Heart right ventricle (tissue), 16 donors: ENCODE measurements at regions not wholly inside any gene's neighbourhood (a gene's known extent, or its start where the extent isn't known, plus 50 kb on each side); places are given as distances from the start of the nearest gene placed in this dataset.

Experiments
- ATAC-seq, 8 donors: fragments of 200-7000 bp; cut with Tn5 transposase; one replicate each; pipeline ENCODE4 v1.9.1; 2020; ENCODE audit warnings: mild to moderate bottlenecking in 8 of 8, moderate library complexity in 8 of 8, moderate number of reproducible peaks in 1 of 8
- DNase-seq, 2 donors: peaks; one replicate each; pipeline ENCODE4 v3.0.0-alpha.2; 2020
- H3K27ac ChIP-seq, 10 donors: fragments of 200-600 bp; sonication (generic) in 2 of 10; one replicate each; pipeline versions ENCODE4 v1.5.0 to v1.8.0; 2020 to 2022; ENCODE audit warnings: mild to moderate bottlenecking in 3 of 10
- H3K27me3 ChIP-seq, 7 donors: fragments of 200-600 bp; one replicate each; pipeline ENCODE4 v1.8.0; 2021 to 2022; ENCODE audit warnings: mild to moderate bottlenecking in 2 of 7
- H3K36me3 ChIP-seq, 9 donors: fragments of 200-600 bp; sonication (generic) in 1 of 9; one replicate each; pipeline versions ENCODE4 v1.5.0 to v1.8.0; 2020 to 2022; ENCODE audit warnings: mild to moderate bottlenecking in 2 of 9
- H3K4me1 ChIP-seq, 9 donors: fragments of 200-600 bp; sonication (generic) in 1 of 9; one replicate each; pipeline versions ENCODE4 v1.5.0 to v1.8.0; 2020 to 2022; ENCODE audit warnings: mild to moderate bottlenecking in 4 of 9
- H3K4me3 ChIP-seq, 10 donors: fragments of 200-600 bp; sonication (generic) in 2 of 10; one replicate each; pipeline versions ENCODE4 v1.5.0 to v1.8.0; 2020 to 2022; ENCODE audit warnings: mild to moderate bottlenecking in 7 of 10, moderate library complexity in 2 of 10
- H3K9me3 ChIP-seq, 11 donors: fragments of 200-600 bp in 10 of 11; sonication (generic) in 2 of 11; one replicate each; pipeline versions ENCODE4 v1.5.0 to v1.8.0; 2013 to 2022; ENCODE audit warnings: mild to moderate bottlenecking in 2 of 11, control low read depth in 1 of 11, moderate library complexity in 1 of 11
- CTCF ChIP-seq, 9 donors: fragments of 200-600 bp; sonication (generic) in 2 of 9; IDR thresholded peaks; one replicate each; pipeline versions ENCODE4 v1.5.0 to v1.8.0; 2021 to 2022; ENCODE audit warnings: antibody characterized with exemption in 9 of 9, mild to moderate bottlenecking in 5 of 9, moderate library complexity in 1 of 9
- WGBS, 2 donors: extraction: QIAGEN DNeasy Blood & Tissue Kit; methylation state at CpG; one replicate each; pipeline ENCODE4 v1.1.7; 2013; ENCODE audit warnings: inconsistent platforms in 1 of 2; 5-methylcytosine and 5-hydroxymethylcytosine counted together
- intact Hi-C, 10 donors: fragments of 100-400 bp; cut with DNase I; formaldehyde crosslinking; loops; one replicate each; pipeline versions ENCODE4 v1.11.1 to v1.14.2; 2022
- donor health status: Arrhythmogenic right ventricular cardiomyopathy.
- donor health status: ischemic (EF 13 %, LVEDD 7.1; RV severe dilation, severe dysfunction).
- donor health status: healthy with polysubstance abuse.
- donor health status: DM: no; HTN: yes; CAD: no.
- donor health status: DM: no; HTN: no; CAD: no.
- donor health status: ischemic (EF 25% LVEDD 6.9; RV normal size, moderate dysfunction).
- donor health status: ischemic (EF 25% LVEDD 5.7; RV mildly dilated, moderate dysfunction).
- donor health status: healthy.
- donor health status: DM: yes; HTN: yes; CAD: no.
- donor health status: Ischemic cardiomyopathy.
- donor health status: ischemic (EF 35%, LVEDD 5.7; RV mildly dilated, moderate dysfunction).
- donor health status: nonischemic (EF 11% LVEDD 7.7; RV severe dilation, severe dysfunction).
- donor health status: DM: yes; HTN: yes; CAD: no.
- donor health status: PGD.
- donor health status: ischemic (EF 29% LVEDD 5.4; RV normal size, mild dysfunction).
- donor health status: nonischemic (EF 23%, LVEDD 6.1; RV moderate dilation, normal function).

- 75 to 81% methylated on average over 2 of the region's 2 CpGs for WGBS, 2 donors
- Histone ChIP-seq H3K36me3 (no peaks in the 10 kb centered on the region), H3K4me1 (no peaks in the 10 kb centered on the region), H3K27ac (no peak overlapping the region), H3K9me3 (no peaks in the 10 kb centered on the region), H3K4me3 (no peak overlapping the region), H3K27me3 (no peaks in the 10 kb centered on the region)
- intact Hi-C loops: no loop called here
- no peak for DNase-seq
- ATAC-seq: no peak
- TF ChIP-seq CTCF (IDR thresholded peaks at IDR 0.05): no peak
Measured at GRCh38 chrX:86917959-86918358, 599.6 kb upstream of the KLHL4 start.

- no peaks in the 10 kb centered on the region for H3K4me1 ChIP-seq
- H3K4me3 ChIP-seq: no peak overlapping the region
- no peak for ATAC-seq
- H3K27ac ChIP-seq: no peak overlapping the region
- H3K36me3 ChIP-seq: no peaks in the 10 kb centered on the region
- peaks cover 0 to 6% (median 0%) of the 10 kb centered on the region in 11 donors for H3K9me3 ChIP-seq
- intact Hi-C loops: loop anchor here in 1 of 10 donors (5.0 kb wide), 1 partner anchor 453 kb away; no protein-coding TSS in a partner anchor
- H3K27me3 ChIP-seq: no peaks in the 10 kb centered on the region
- no peak for TF ChIP-seq CTCF (IDR thresholded peaks at IDR 0.05)
- 42 to 58% methylated on average over 1 of the region's 1 CpG for WGBS, 2 donors
- no peak for DNase-seq
Measured at GRCh38 chrX:86930419-86930818, 587.2 kb upstream of the KLHL4 start.

- ATAC-seq (no peak), DNase-seq (no peak)
- Histone ChIP-seq H3K36me3 (no peaks in the 10 kb centered on the region), H3K4me3 (no peak overlapping the region), H3K9me3 (peaks cover 0 to 6% (median 0%) of the 10 kb centered on the region in 11 donors), H3K27me3 (peaks cover 0 to 7% (median 0%) of the 10 kb centered on the region in 7 donors), H3K4me1 (no peaks in the 10 kb centered on the region), H3K27ac (no peak overlapping the region)
- no peak for TF ChIP-seq CTCF (IDR thresholded peaks at IDR 0.05)
- intact Hi-C loops: no loop called here
- 81 to 91% methylated on average over 5 of the region's 5 CpGs for WGBS, 2 donors
Measured at GRCh38 chrX:86935988-86936387, 581.6 kb upstream of the KLHL4 start.

GRCh38 chrX:86946569-86946968 is 571.0 kb upstream of the KLHL4 start:
- Histone ChIP-seq H3K27ac (no peak overlapping the region), H3K36me3 (no peaks in the 10 kb centered on the region), H3K27me3 (peaks cover 0 to 23% (median 0%) of the 10 kb centered on the region in 7 donors), H3K4me1 (no peaks in the 10 kb centered on the region), H3K9me3 (no peaks in the 10 kb centered on the region), H3K4me3 (no peak overlapping the region)
- DNase-seq: no peak
- ATAC-seq: no peak
- intact Hi-C loops: no loop called here
- TF ChIP-seq CTCF (IDR thresholded peaks at IDR 0.05): peak in 7 of 9 donors; percentile 20 to 54 (median 40)
- 0 to 5% methylated on average over 1 of the region's 1 CpG for WGBS, 2 donors
